ENCODE measurements at regions not wholly inside any gene's neighbourhood (a gene's known extent, or its start where the extent isn't known, plus 50 kb on each side); places are given as distances from the start of the nearest gene placed in this dataset.

DNA sequence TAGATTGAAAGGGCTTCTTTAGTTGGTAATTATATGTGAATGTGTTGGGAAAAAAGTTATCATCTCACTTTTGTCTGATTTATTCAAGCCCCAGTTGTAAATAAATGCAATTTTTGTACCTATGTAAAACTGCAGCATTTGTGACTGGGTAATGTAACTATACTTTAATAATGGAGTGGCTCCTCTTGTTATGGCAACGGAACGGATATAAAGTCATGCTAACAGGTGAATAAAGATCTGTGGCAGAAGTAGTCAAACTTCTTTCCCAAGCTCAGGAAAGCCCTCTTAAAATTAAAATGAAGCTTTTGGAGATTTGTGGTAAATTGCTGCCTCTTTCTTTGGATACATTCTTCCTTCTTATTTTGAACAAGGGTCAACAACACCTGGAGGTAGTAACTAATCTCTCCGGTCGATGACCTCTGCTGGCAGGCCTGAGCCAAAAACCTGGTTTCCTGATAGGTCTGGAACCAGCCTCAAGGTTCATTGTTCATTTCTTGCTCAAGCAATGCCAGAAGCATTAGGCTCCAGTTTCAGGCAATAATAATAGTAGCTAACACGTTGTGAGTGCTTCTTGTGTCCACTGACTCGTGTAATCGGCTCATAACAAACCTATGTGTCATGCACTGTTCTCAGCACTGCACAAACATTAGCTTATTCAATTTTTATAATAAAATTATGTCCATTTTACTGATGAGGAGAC is 313.4 kb upstream of the DACH1 start:
- TF ChIP-seq, protein P1, sequence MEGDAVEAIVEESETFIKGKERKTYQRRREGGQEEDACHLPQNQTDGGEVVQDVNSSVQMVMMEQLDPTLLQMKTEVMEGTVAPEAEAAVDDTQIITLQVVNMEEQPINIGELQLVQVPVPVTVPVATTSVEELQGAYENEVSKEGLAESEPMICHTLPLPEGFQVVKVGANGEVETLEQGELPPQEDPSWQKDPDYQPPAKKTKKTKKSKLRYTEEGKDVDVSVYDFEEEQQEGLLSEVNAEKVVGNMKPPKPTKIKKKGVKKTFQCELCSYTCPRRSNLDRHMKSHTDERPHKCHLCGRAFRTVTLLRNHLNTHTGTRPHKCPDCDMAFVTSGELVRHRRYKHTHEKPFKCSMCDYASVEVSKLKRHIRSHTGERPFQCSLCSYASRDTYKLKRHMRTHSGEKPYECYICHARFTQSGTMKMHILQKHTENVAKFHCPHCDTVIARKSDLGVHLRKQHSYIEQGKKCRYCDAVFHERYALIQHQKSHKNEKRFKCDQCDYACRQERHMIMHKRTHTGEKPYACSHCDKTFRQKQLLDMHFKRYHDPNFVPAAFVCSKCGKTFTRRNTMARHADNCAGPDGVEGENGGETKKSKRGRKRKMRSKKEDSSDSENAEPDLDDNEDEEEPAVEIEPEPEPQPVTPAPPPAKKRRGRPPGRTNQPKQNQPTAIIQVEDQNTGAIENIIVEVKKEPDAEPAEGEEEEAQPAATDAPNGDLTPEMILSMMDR (conservative IDR thresholded peaks at IDR 0.05; ENCODE audit: low read depth, low read length): 0 out of 2 replicates have a peak, but pooled peaks have one; percentile 16
- no peak for TF ChIP-seq EZH2phosphoT487 (IDR thresholded peaks at IDR 0.05; ENCODE audit: borderline replicate concordance, low read length)
